Upper lobe of left lung (tissue), 4 donors: ENCODE measurements at regions not wholly inside any gene's neighbourhood (a gene's known extent, or its start where the extent isn't known, plus 50 kb on each side); places are given as distances from the start of the nearest gene placed in this dataset.

Experiments used
- EP300 ChIP-seq, 4 donors: sonication (generic); formaldehyde crosslinking; IDR thresholded peaks; one replicate each; pipeline ENCODE4 v1.5.1; 2017; ENCODE audit warnings: antibody characterized with exemption in 4 of 4, control low read depth in 2 of 4
- POLR2A ChIP-seq, 4 donors: fragments of 450-650 bp; IDR thresholded peaks; one replicate each; pipeline ENCODE4 v1.5.1; 2016 to 2017; ENCODE audit warnings: antibody characterized with exemption in 4 of 4, mild to moderate bottlenecking in 2 of 4
- POLR2AphosphoS5 ChIP-seq, 2 donors: sonication (generic); formaldehyde crosslinking; IDR thresholded peaks; one replicate each; pipeline ENCODE4 v1.5.1; 2017; ENCODE audit warnings: antibody characterized with exemption in 2 of 2
- TF ChIP-seq, protein P1 (sequence below), 6 experiments: fragments of 450-650 bp in 4 of 6; fragments of 200-600 bp in 2 of 6; sonication (generic) in 2 of 6; IDR thresholded peaks; one replicate each; pipeline ENCODE4 v1.5.1; 2016 to 2019; ENCODE audit warnings: antibody characterized with exemption in 6 of 6

DNA sequence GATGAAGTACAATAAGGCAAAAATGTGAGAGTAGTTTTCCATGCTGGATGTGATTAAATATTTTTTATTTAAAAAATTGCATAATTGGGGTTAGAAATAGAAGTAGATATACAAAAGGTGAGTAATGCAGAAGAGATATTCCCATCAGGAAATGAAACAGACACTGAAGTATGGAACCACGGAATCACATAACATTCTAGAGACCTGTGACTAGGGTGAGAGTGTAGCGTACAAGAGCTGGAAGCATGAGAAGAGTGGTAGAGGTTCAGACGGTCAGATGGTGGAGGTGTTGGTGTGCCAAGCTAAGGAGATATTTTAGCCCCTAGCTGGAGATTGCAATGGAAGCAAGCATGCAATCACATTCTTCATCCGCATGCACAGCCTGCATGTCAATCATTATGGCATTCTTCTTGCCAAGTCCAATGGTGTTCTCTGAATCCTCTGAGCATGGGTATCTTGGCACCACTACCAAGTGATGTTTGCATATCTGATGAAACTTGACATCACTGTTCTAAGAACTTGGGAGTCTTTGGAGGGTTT, 587.8 kb downstream of the PSAT1 start:
- TF ChIP-seq EP300 (IDR thresholded peaks at IDR 0.05), result no peak
- TF ChIP-seq, protein P1, sequence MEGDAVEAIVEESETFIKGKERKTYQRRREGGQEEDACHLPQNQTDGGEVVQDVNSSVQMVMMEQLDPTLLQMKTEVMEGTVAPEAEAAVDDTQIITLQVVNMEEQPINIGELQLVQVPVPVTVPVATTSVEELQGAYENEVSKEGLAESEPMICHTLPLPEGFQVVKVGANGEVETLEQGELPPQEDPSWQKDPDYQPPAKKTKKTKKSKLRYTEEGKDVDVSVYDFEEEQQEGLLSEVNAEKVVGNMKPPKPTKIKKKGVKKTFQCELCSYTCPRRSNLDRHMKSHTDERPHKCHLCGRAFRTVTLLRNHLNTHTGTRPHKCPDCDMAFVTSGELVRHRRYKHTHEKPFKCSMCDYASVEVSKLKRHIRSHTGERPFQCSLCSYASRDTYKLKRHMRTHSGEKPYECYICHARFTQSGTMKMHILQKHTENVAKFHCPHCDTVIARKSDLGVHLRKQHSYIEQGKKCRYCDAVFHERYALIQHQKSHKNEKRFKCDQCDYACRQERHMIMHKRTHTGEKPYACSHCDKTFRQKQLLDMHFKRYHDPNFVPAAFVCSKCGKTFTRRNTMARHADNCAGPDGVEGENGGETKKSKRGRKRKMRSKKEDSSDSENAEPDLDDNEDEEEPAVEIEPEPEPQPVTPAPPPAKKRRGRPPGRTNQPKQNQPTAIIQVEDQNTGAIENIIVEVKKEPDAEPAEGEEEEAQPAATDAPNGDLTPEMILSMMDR (IDR thresholded peaks at IDR 0.05), result no peak
- TF ChIP-seq POLR2AphosphoS5 (IDR thresholded peaks at IDR 0.05), result no peak
- TF ChIP-seq POLR2A (IDR thresholded peaks at IDR 0.05), result no peak
